OCI-LY7 (cell line): ENCODE measurements at regions not wholly inside any gene's neighbourhood (a gene's known extent, or its start where the extent isn't known, plus 50 kb on each side); places are given as distances from the start of the nearest gene placed in this dataset.

ENCODE experiments used
- BruUV-seq: library from RNA; stranded (reverse); fragments of 400-500 nt; replicated peaks from 2 replicates; lab custom pipeline; 2021; lab: Mats Ljungman, UMichigan
- CTCF ChIA-PET: fragments of 300-600 bp; sonication (Branson Sonifier 250); formaldehyde crosslinking; loops from one replicate; lab custom pipeline; 2022; ENCODE audit warnings: antibody characterized with exemption; ENCODE audit not compliant: unreplicated experiment; lab: Charles Lee
- POLR2A ChIA-PET: fragments of 300-600 bp; sonication (Branson Sonifier 250); formaldehyde crosslinking; loops from one replicate; lab custom pipeline; 2022; ENCODE audit warnings: antibody characterized with exemption; lab: Charles Lee
- DNase-seq: peaks from one replicate; pipeline ENCODE4 v3.0.0-alpha.2; 2015; ENCODE audit warnings: low spot score
- H2AFZ ChIP-seq: fragments of 200-600 bp; sonication (generic), shearing (Covaris generic); 2 replicates; pipeline ENCODE4 v1.6.1; 2014; ENCODE audit warnings: mild to moderate bottlenecking, antibody characterized with exemption, low read length, moderate library complexity
- H3K27ac ChIP-seq: fragments of 200-600 bp; sonication (generic); 2 replicates; pipeline ENCODE4 v1.5.1; 2014; ENCODE audit warnings: mixed run types, low read depth, mild to moderate bottlenecking, moderate library complexity, low read length, inconsistent platforms; ENCODE audit not compliant: poor library complexity, severe bottlenecking
- H3K36me3 ChIP-seq: fragments of 200-600 bp; sonication (generic); 2 replicates; pipeline ENCODE4 v1.6.1; 2014; ENCODE audit warnings: mild to moderate bottlenecking, antibody characterized with exemption, low read length, moderate library complexity, mixed read lengths; ENCODE audit not compliant: insufficient read depth
- H3K4me1 ChIP-seq: fragments of 200-600 bp; sonication (generic); 2 replicates; pipeline ENCODE4 v1.5.1; 2014; ENCODE audit warnings: mild to moderate bottlenecking, low read length; ENCODE audit not compliant: insufficient read depth, poor library complexity, severe bottlenecking
- H3K4me2 ChIP-seq: fragments of 200-600 bp; sonication (generic); 2 replicates; pipeline ENCODE4 v1.6.1; 2014; ENCODE audit warnings: mild to moderate bottlenecking, low read length
- H3K4me3 ChIP-seq: fragments of 200-600 bp; sonication (generic); 2 replicates; pipeline ENCODE4 v1.5.1; 2014; ENCODE audit warnings: mild to moderate bottlenecking, low read depth, low read length; ENCODE audit not compliant: poor library complexity, severe bottlenecking
- H3K79me2 ChIP-seq: fragments of 200-600 bp; sonication (generic); 2 replicates; pipeline ENCODE4 v1.6.1; 2016; ENCODE audit warnings: low read depth, mild to moderate bottlenecking, low read length, moderate library complexity, mixed read lengths; ENCODE audit not compliant: insufficient read depth
- H3K9me2 ChIP-seq: fragments of 200-600 bp; sonication (generic); 2 replicates; pipeline ENCODE4 v1.6.1; 2016; ENCODE audit warnings: mild to moderate bottlenecking, low read length, mixed read lengths; ENCODE audit not compliant: insufficient read depth
- H3K9me3 ChIP-seq: fragments of 200-600 bp; sonication (generic); 2 replicates; pipeline ENCODE4 v1.6.1; 2014; ENCODE audit warnings: mild to moderate bottlenecking, mixed run types, low read length, mixed read lengths
- H4K20me1 ChIP-seq: fragments of 200-600 bp; sonication (generic); 2 replicates; pipeline ENCODE4 v1.6.1; 2014; ENCODE audit warnings: mild to moderate bottlenecking, antibody characterized with exemption, low read length, moderate library complexity, mixed read lengths; ENCODE audit not compliant: insufficient read depth
- EZH2phosphoT487 ChIP-seq: fragments of 200-600 bp; sonication (generic); IDR thresholded peaks from 2 replicates; pipeline ENCODE4 v1.6.1; 2018; ENCODE audit warnings: low read depth, borderline replicate concordance, mild to moderate bottlenecking, mixed run types, antibody characterized with exemption, low read length, moderate library complexity, mixed read lengths
- intact Hi-C: fragments of 100-400 bp; cut with micrococcal nuclease; formaldehyde crosslinking; loops from one replicate; pipeline ENCODE4 v1.10.0; 2022; ENCODE audit not compliant: unreplicated experiment
- TF ChIP-seq, protein P1 (sequence below): fragments of 200-600 bp; sonication (generic); conservative IDR thresholded peaks from 2 replicates; pipeline ENCODE4 v1.5.1; 2014; ENCODE audit warnings: mild to moderate bottlenecking, antibody characterized with exemption, low read length, moderate library complexity, mixed read lengths

DNA sequence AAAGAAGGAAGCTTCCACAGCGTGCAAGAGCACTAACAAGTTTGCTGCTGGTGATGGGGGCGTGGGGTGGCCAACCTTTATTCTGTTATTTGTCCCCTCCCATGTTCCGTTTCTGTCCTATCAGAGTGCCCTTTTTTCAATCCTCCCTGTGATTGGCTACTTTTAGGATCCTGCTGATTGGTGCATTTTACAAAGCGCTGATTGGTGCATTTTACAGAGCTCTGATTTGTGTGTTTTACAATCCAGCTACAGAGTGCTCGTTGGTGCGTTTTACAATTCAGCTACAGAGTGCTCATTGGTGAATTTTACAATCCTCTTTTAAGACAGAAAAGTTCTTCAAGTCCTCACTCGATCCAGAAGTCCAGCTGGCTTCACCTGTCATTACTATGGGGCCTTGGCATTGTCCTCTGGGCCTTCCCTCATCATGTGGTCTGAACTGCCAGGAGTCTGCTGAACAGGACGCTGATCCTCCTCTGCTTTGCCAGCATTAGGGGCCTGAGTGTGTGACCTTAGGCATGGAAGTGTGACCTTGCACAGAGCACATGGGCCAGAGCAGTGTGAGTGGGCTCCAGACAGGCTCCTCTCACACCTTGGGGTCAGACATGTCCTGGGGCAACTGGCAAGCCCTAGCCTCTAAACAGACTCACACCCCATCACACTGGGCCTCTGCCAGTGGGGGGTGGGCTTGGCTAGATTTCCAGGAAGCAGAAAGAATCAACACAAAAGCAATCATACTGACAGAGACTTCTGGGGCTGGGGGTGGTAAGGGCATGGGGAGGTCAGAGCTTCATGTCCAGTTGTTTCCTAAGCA is 167.4 kb downstream of the PTPN20 start:
- no peak for DNase-seq
- Histone ChIP-seq H3K9me3 (no peaks in the 10 kb centered on the region), H3K79me2 (no peaks in the 10 kb centered on the region), H3K27ac (no peak overlapping the region), H2AFZ (no peak overlapping the region), H4K20me1 (no peaks in the 10 kb centered on the region), H3K4me2 (no peak overlapping the region), H3K4me3 (no peak overlapping the region), H3K36me3 (no peaks in the 10 kb centered on the region), H3K4me1 (no peaks in the 10 kb centered on the region), H3K9me2 (no peaks in the 10 kb centered on the region)
- no TSS peak for BruUV-seq
- ChIA-PET CTCF (no interaction called here), POLR2A (interaction anchor here (0.5 kb wide), 1 partner anchor 34 kb away, joined by 3 read pairs; no protein-coding TSS in a partner anchor)
- TF ChIP-seq, protein P1, sequence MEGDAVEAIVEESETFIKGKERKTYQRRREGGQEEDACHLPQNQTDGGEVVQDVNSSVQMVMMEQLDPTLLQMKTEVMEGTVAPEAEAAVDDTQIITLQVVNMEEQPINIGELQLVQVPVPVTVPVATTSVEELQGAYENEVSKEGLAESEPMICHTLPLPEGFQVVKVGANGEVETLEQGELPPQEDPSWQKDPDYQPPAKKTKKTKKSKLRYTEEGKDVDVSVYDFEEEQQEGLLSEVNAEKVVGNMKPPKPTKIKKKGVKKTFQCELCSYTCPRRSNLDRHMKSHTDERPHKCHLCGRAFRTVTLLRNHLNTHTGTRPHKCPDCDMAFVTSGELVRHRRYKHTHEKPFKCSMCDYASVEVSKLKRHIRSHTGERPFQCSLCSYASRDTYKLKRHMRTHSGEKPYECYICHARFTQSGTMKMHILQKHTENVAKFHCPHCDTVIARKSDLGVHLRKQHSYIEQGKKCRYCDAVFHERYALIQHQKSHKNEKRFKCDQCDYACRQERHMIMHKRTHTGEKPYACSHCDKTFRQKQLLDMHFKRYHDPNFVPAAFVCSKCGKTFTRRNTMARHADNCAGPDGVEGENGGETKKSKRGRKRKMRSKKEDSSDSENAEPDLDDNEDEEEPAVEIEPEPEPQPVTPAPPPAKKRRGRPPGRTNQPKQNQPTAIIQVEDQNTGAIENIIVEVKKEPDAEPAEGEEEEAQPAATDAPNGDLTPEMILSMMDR, result no peak
- TF ChIP-seq EZH2phosphoT487, result no peak
- intact Hi-C loops, result no loop called here

DNA sequence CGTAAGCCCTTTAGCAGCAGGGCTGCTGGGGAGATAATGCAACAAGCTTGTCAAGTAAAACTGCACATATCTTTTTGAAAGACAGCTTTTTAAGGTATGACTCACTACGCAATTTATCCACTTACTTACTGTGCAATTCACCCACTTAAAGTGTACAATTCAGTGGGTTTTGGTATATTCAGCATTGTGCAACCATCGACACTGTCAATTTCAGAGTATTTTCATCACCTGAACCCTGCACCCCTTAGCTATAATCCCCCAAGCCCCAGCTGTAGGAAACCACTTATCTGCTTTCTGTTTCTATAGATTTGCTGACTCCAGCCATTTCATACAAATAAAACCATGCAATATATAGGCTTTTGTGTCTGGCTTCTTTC is 168.0 kb downstream of the PTPN20 start:
- Histone ChIP-seq H3K36me3 (no peaks in the 10 kb centered on the region), H3K9me3 (no peaks in the 10 kb centered on the region), H3K27ac (no peak overlapping the region), H3K4me2 (no peak overlapping the region), H2AFZ (no peak overlapping the region), H4K20me1 (no peaks in the 10 kb centered on the region), H3K4me3 (no peak overlapping the region), H3K79me2 (no peaks in the 10 kb centered on the region), H3K4me1 (no peaks in the 10 kb centered on the region), H3K9me2 (no peaks in the 10 kb centered on the region)
- intact Hi-C loops, result no loop called here
- ChIA-PET POLR2A (no interaction called here), CTCF (no interaction called here)
- no peak for DNase-seq
- no peak for TF ChIP-seq EZH2phosphoT487
- TF ChIP-seq, protein P1, result no peak
- BruUV-seq, result no TSS peak

- ChIA-PET POLR2A (no interaction called here), CTCF (no interaction called here)
- TF ChIP-seq EZH2phosphoT487, result no peak
- TF ChIP-seq, protein P1, result no peak
- Histone ChIP-seq H3K9me3 (no peaks in the 10 kb centered on the region), H3K27ac (no peak overlapping the region), H3K4me3 (no peak overlapping the region), H4K20me1 (no peaks in the 10 kb centered on the region), H3K4me1 (no peaks in the 10 kb centered on the region), H3K36me3 (no peaks in the 10 kb centered on the region), H3K9me2 (no peaks in the 10 kb centered on the region), H3K79me2 (no peaks in the 10 kb centered on the region), H2AFZ (no peak overlapping the region), H3K4me2 (no peak overlapping the region)
- DNase-seq, result no peak
- no TSS peak for BruUV-seq
- intact Hi-C loops, result no loop called here
Measured at GRCh38 chr10:47081264-47081663, 170.0 kb downstream of the PTPN20 start.
